ENCODE measurements at regions not wholly inside any gene's neighbourhood (a gene's known extent, or its start where the extent isn't known, plus 50 kb on each side); places are given as distances from the start of the nearest gene placed in this dataset.

DNA sequence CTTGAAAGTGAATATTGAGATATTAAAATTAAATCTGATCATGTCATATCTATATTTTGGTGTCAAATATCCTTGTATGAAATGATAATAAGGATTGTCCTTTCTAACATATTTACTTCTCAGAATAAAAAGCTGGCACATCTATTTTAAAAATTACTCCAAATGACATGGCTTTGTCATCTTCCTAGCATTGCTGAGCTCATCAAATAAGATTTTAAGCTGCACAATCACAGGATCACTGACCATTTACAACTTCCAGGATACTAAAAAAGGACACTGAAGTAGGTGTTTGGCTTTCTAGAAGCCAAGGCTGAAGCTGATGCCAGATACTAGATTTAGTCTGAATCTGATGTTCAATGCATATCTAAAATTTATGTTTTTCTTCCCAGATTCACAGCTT, 351.1 kb downstream of the BMP4 start:
- peaks cover 4% of the 10 kb centered on the region for H3K9me3 Mint-ChIP-seq
- no peaks in the 10 kb centered on the region for H3K4me1 Mint-ChIP-seq
- H3K27ac Mint-ChIP-seq, result no peak overlapping the region
- H3K27me3 Mint-ChIP-seq, result peaks cover 2% of the 10 kb centered on the region
- DNase-seq, result no peak
- H3K4me3 Mint-ChIP-seq, result no peak overlapping the region
- intact Hi-C loops (cut with micrococcal nuclease), result no loop called here
- H3K36me3 Mint-ChIP-seq (ENCODE audit: low read depth), result no peaks in the 10 kb centered on the region

DNA sequence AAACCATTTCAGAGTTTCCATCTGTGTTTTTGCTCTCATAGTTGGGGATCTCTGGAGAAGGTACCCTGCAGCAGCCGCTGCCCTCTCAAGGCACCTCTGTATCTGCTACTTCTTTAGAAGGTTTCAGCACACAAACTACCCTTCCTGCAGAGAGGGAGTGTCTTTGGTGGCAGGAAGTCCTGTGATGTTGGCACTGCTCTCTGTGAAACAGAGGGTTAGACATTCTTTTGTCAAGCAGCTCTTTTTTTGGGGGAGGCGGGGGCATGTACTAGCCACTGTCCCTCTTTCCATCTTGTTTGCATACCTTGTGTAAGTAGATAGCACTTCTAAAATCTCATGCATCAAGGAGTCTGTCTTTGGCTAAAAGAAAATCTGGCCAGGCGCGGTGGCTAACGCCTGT, 352.6 kb downstream of the BMP4 start:
- intact Hi-C loops (cut with micrococcal nuclease), result no loop called here
- H3K9me3 Mint-ChIP-seq, result no peaks in the 10 kb centered on the region
- no peak overlapping the region for H3K27ac Mint-ChIP-seq
- H3K4me3 Mint-ChIP-seq, result no peak overlapping the region
- H3K36me3 Mint-ChIP-seq (ENCODE audit: low read depth), result no peaks in the 10 kb centered on the region
- H3K27me3 Mint-ChIP-seq, result no peaks in the 10 kb centered on the region
- H3K4me1 Mint-ChIP-seq, result no peaks in the 10 kb centered on the region
- DNase-seq, result no peak

DNA sequence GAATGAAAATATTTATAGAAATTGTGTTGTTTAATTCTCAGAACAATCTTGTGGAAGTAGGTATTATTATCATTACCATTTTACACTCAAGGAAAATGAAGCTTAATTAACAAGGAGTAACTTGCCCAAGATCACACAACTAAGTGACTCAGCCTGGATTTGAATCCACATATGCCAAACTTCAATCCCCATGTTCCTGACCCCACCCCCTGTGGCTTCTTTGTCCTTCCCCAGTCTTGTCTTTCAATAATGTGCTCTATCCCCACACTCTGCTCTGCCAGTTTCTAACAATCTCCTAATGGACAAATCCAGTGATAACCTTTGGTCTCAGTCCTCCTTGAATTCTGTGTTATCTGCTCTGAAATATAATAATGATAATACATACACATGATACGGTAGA, 355.2 kb downstream of the BMP4 start:
- no peak overlapping the region for H3K4me3 Mint-ChIP-seq

DNA sequence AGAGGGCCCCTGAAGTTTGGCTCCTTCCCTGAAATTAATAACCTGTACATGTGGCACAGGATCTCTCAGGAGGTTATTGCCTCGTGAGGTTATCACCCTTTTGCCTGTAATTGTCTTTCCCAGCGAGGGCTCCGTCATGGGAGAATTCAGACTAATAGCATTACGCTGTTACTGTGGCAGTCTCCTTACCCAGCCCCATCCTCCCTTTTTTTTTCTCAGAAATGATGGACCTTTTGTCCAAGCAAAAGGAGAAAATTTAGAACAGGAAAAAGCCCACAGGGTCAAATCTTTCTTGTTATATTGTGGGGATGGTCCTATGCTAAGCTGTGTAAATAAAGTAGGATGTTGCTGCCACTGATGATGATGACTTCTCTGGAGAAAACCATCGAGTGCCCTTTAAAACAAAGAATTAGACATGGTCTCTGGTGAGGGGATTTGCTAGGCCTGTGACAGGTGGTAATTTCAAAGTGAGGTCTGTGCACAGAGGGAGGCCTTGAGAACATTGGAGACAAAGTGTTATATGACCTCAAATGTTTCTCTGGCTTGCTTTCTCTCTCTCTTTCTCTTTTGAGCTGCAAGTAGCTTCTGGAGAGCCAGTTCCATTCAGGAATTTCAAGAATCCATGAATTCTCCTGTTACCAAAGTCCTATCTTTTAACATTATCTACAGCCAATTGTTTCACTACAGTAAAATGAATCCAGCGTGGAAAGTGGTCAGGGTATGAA, 357.2 kb downstream of the BMP4 start:
- H3K4me1 Mint-ChIP-seq, result no peaks in the 10 kb centered on the region
- H3K36me3 Mint-ChIP-seq (ENCODE audit: low read depth), result no peaks in the 10 kb centered on the region
- H3K9me3 Mint-ChIP-seq, result no peaks in the 10 kb centered on the region
- DNase-seq, result no peak
- no peaks in the 10 kb centered on the region for H3K27me3 Mint-ChIP-seq
- H3K27ac Mint-ChIP-seq, result no peak overlapping the region
- no peak overlapping the region for H3K4me3 Mint-ChIP-seq
- intact Hi-C loops (cut with micrococcal nuclease), result no loop called here

More for the DNA sequence above, 355.2 kb downstream of the BMP4 start:
- Mint-ChIP-seq H3K36me3 (ENCODE audit: low read depth) (no peaks in the 10 kb centered on the region), H3K9me3 (no peaks in the 10 kb centered on the region), H3K27me3 (no peaks in the 10 kb centered on the region), H3K27ac (no peak overlapping the region), H3K4me1 (no peaks in the 10 kb centered on the region)
- intact Hi-C loops (cut with micrococcal nuclease), result loop anchor here (2.0 kb wide), 1 partner anchor 71 kb away; no protein-coding TSS in a partner anchor
- no peak for DNase-seq

DNA sequence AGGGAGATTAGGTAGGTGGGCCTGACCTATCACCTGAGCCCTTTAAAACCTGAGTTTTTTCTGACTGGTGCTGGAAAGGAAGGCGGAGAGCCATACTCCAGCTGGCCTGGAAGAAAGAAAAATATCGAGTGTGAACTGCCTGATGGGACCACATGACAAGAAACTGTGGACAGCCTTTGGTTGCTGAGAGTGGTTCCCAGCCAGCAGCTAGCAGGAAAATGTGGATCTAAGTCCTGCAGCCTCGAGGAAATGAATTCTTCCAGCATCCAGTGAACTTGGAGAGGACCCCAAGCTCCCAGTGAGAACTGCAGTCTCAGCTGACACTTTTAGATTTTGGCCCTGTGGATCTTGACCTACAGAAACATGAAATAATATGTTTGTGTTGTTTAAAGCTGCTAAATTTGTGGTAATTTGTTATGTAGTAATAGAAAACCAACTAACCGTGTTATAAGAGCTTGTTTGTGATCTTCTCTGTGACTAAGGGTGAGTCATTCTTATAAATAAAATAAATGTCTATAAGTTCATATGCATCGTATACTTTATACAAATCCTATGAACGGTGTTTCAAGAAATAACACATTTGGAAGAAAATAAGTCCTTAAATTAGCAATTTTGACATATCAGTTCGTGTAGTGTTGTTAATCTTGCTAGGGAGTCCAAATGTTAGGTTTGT, 359.6 kb downstream of the BMP4 start:
- Mint-ChIP-seq H3K27me3 (no peaks in the 10 kb centered on the region), H3K27ac (no peak overlapping the region), H3K9me3 (no peaks in the 10 kb centered on the region), H3K4me1 (no peaks in the 10 kb centered on the region), H3K4me3 (no peak overlapping the region), H3K36me3 (ENCODE audit: low read depth) (no peaks in the 10 kb centered on the region)
- intact Hi-C loops (cut with micrococcal nuclease), result no loop called here
- DNase-seq, result no peak

DNA sequence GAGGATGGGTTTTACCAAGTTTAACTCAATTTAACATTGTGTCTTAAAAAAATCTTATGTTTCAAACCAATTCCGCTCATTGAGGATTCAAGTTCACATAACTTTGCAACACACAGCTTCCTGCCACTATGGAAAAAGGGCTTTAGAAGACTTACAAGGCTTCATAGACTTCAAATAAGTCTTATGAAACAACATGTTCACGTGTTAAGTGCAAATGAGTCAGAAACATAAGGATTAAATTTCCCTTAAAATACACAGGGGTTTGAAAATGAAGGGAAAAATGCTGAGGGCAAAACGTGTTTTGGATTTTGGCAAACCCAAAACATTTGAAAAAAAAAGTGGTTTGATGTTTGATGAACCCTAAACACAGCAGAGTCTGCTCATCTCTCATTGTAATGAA, 364.8 kb downstream of the BMP4 start:
- intact Hi-C loops (cut with micrococcal nuclease), result no loop called here
- Mint-ChIP-seq H3K27me3 (peaks cover 2% of the 10 kb centered on the region), H3K9me3 (no peaks in the 10 kb centered on the region), H3K27ac (no peak overlapping the region), H3K36me3 (ENCODE audit: low read depth) (no peaks in the 10 kb centered on the region), H3K4me1 (no peaks in the 10 kb centered on the region), H3K4me3 (no peak overlapping the region)
- DNase-seq, result no peak

DNA sequence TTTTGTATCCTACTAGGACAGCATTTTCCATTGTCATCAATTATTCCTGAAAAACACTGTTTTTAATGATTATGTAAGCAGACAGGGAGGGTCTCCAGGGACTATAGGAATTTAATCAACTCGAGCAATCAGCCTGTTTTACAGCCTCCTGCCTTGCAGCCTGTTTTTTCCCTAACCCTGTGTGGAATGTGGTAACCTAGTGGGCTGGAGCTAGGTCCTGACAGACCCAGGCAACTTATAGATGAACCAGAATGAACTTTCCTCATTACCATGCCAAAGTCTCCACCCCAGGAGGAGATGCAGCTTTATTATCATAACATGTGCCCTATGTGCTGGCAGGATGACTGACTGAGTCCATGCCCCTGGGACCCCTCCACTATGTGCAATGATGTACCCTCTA, 375.1 kb downstream of the BMP4 start:
- DNase-seq, result no peak
- Mint-ChIP-seq H3K4me3 (no peak overlapping the region), H3K9me3 (no peaks in the 10 kb centered on the region), H3K4me1 (no peaks in the 10 kb centered on the region), H3K27ac (no peak overlapping the region), H3K27me3 (no peaks in the 10 kb centered on the region), H3K36me3 (ENCODE audit: low read depth) (no peaks in the 10 kb centered on the region)
- intact Hi-C loops (cut with micrococcal nuclease), result no loop called here

DNA sequence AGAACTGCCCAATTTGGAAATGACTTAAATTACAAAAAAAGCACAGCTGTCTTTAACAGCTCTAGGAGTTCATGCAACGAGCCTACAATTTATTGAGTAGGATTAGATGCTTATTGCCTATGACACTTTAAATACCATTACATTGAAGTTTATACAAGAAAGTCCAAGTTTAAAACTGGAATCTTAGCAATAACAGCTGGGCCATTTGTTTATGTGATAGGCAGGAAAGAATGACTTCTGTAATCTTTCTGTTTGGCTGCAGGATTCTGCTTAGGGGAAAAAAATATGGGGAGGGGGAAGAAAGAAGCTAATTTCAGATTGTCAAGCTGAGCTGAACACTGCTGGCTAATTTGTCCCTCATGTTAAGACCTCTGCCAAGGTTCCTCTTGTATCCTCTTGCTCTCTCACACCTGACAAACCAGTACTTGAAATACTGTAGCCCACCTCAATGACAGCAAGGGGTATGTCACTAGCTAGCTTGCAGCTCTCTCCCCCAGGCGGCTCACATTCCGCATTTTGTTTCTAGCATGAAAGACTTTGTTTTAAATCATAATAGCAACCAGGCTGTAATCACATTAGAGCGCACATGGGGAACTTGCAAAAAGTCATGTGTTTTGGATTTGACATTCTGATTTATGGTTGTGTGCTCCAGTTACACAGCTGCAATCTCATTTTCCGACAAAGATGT, 384.8 kb downstream of the BMP4 start:
- no peak overlapping the region for H3K4me3 Mint-ChIP-seq
- no peaks in the 10 kb centered on the region for H3K4me1 Mint-ChIP-seq
- H3K27me3 Mint-ChIP-seq, result peaks cover 9% of the 10 kb centered on the region
- H3K36me3 Mint-ChIP-seq (ENCODE audit: low read depth), result no peaks in the 10 kb centered on the region
- no peak overlapping the region for H3K27ac Mint-ChIP-seq
- no peaks in the 10 kb centered on the region for H3K9me3 Mint-ChIP-seq
- intact Hi-C loops (cut with micrococcal nuclease), result no loop called here
- DNase-seq, result no peak

DNA sequence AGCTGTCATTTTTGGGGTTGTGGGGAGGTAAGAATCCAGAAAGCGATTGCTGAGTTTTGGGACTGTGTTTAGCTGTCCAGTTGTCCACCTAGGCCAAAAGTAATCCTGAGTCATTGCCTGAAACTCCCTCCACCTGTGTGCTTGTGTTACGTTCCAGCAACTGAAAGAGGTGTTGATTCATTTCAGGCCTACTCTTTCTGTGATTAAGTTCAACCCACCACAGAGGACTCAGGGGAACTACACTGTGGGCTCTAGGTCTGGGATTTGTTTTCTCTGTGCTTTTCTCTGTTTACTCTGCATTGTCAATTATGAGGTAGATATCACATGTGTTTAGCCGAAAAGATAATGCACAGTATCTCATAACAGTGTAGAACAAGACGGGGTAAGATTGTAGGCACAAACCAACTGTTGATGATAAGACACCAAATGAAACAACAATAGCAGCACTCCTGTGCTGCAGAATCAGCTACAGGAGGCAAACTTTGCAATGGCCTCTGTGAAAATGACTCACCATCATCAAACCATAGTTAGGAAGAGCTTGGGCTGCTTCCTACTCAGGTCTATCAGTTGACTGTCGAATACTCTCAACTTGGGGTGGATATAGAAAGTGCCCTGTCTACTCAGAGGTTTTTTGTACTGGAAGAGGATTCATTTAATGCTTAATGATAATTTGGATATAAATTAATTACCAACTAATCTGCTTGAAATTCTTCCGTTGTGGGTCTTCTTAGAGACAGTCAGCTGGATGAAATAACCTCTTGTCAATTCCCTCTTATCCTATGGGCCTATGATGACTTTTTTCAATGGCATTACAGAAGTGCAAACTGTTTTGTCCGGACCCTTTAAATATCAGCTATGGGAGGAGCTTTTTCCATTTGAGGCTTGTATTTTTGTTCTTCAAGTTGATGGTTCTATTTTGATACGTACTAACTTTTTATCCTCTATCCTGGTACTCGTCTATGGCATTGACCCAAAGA, 385.9 kb downstream of the BMP4 start:
- Mint-ChIP-seq H3K27me3 (peaks cover 9% of the 10 kb centered on the region), H3K4me1 (no peaks in the 10 kb centered on the region), H3K36me3 (ENCODE audit: low read depth) (no peaks in the 10 kb centered on the region), H3K9me3 (no peaks in the 10 kb centered on the region), H3K4me3 (no peak overlapping the region), H3K27ac (no peak overlapping the region)
- intact Hi-C loops (cut with micrococcal nuclease), result no loop called here
- DNase-seq, result no peak

DNA sequence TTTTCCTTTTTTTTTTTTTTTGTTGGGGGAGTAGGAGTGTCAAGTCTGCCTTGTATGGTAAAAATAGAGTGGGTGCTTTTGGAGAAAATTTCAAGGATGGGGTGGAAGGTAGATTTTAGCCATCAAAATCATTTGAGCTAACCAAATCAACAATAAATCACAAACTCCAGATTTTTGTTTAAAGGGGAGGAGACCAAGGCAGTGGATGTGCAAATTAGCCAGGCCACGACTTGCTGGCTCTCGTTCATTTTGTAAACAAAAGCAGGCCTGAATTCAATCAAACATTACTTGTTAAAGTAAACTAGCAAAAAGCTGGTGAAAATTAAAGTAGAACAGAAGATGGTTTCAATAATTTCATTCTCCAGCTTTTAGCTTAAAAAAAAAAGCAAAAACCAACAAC, 387.2 kb downstream of the BMP4 start:
- H3K9me3 Mint-ChIP-seq, result no peaks in the 10 kb centered on the region
- H3K4me1 Mint-ChIP-seq, result no peaks in the 10 kb centered on the region
- no peaks in the 10 kb centered on the region for H3K36me3 Mint-ChIP-seq (ENCODE audit: low read depth)
- no peak for DNase-seq
- H3K27me3 Mint-ChIP-seq, result peaks cover 9% of the 10 kb centered on the region
- intact Hi-C loops (cut with micrococcal nuclease), result no loop called here
- no peak overlapping the region for H3K4me3 Mint-ChIP-seq
- H3K27ac Mint-ChIP-seq, result no peak overlapping the region

DNA sequence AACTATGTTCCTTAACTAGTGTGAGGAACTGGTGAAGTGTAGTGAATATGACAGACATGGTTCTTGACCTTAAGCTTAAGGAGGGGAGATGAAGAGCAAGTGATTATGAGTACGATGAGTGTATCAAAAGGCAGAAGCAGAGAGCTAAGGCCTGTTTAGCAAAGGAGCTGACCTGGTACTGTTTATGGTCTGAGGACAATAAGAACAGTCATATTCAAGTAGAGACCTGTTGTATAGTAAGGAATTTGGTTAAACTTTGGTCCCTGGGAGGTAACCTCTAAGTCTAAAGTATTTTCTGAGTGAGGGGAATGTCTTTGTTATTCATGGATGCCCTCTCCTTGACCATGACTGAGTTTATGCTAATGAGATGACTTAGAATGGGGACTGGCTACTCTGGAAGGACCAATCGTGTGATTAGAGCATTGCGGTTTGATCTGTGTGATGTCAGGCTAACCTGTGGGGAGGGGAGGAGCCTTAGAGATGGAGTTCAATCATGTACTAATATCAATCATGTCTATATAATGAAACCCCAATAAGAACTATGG, 389.3 kb downstream of the BMP4 start:
- Mint-ChIP-seq H3K36me3 (ENCODE audit: low read depth) (no peaks in the 10 kb centered on the region), H3K27me3 (peaks cover 9% of the 10 kb centered on the region), H3K4me3 (no peak overlapping the region), H3K27ac (no peak overlapping the region), H3K9me3 (peaks cover 2% of the 10 kb centered on the region), H3K4me1 (no peaks in the 10 kb centered on the region)
- intact Hi-C loops (cut with micrococcal nuclease), result no loop called here
- no peak for DNase-seq

DNA sequence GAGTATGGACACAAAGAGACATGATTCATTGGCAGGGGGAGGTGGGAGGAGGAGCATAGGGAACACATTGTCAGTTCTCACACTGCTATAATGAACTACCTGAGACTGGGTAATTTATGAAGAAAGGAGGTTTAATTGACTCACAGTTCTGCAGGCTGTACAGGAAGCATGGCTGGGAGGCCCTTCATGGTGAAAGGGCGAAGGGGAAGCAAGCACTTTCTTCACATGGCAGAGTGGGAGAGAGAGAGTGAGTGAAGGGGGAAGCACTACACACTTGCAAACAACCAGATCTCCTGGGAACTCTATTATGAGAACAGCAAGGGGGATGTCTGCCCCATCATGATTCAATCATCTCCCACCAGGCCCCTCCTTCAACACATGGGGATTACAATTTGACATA, 391.8 kb downstream of the BMP4 start:
- Mint-ChIP-seq H3K27me3 (no peaks in the 10 kb centered on the region), H3K4me3 (no peak overlapping the region), H3K9me3 (peaks cover 6% of the 10 kb centered on the region), H3K36me3 (ENCODE audit: low read depth) (no peaks in the 10 kb centered on the region), H3K27ac (no peak overlapping the region), H3K4me1 (no peaks in the 10 kb centered on the region)
- intact Hi-C loops (cut with micrococcal nuclease), result no loop called here
- no peak for DNase-seq

DNA sequence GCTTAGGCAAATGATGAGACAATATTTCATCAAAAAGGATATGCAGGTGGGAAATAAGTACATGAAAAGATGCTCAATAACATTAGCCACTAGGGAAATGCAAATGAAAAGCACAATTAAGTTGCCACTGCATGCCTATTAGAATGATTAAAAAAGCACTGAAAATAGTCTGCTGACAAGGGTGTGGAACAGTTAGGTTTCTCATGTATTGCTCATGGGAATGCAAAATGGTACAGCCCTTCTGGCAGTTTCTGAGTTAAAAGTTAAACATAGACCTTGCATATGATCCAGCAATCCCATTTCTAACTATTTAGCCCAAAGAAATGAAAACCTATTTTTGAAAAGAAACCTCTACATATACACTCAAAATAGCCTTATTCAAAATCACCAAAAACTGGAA, 393.0 kb downstream of the BMP4 start:
- Mint-ChIP-seq H3K4me3 (no peak overlapping the region), H3K27ac (no peak overlapping the region), H3K9me3 (peaks cover 6% of the 10 kb centered on the region), H3K27me3 (no peaks in the 10 kb centered on the region), H3K4me1 (no peaks in the 10 kb centered on the region), H3K36me3 (ENCODE audit: low read depth) (no peaks in the 10 kb centered on the region)
- no peak for DNase-seq
- intact Hi-C loops (cut with micrococcal nuclease), result no loop called here
